Neuronal stem cell (in vitro differentiated cells): ENCODE measurements at regions not wholly inside any gene's neighbourhood (a gene's known extent, or its start where the extent isn't known, plus 50 kb on each side); places are given as distances from the start of the nearest gene placed in this dataset.

Experiments
- DNase-seq: peaks from one replicate; pipeline ENCODE4 v3.0.0-alpha.2; 2013; ENCODE audit warnings: low spot score
- H2AFZ ChIP-seq: one replicate; pipeline ENCODE4 v1.6.1; 2013; ENCODE audit warnings: mild to moderate bottlenecking, low read length, inconsistent platforms
- H2AK5ac ChIP-seq: 2 replicates; pipeline ENCODE4 v1.6.1; 2013; ENCODE audit warnings: low read depth, mild to moderate bottlenecking, inconsistent platforms, low read length, moderate library complexity, mixed read lengths
- H2BK120ac ChIP-seq: 2 replicates; pipeline ENCODE4 v1.6.1; 2013; ENCODE audit warnings: low read depth, mild to moderate bottlenecking, inconsistent platforms, low read length, moderate library complexity, mixed read lengths
- H2BK12ac ChIP-seq: one replicate; pipeline ENCODE4 v1.6.1; 2013; ENCODE audit warnings: low read length, inconsistent platforms
- H2BK15ac ChIP-seq: 2 replicates; pipeline ENCODE4 v1.6.1; 2013; ENCODE audit warnings: mild to moderate bottlenecking, low read length, inconsistent platforms, mixed read lengths
- H2BK5ac ChIP-seq: one replicate; pipeline ENCODE4 v1.6.1; 2013; ENCODE audit warnings: inconsistent platforms, mild to moderate bottlenecking, low read length, moderate library complexity
- H3K14ac ChIP-seq: one replicate; pipeline ENCODE4 v1.6.1; 2013; ENCODE audit warnings: low read length, inconsistent platforms
- H3K18ac ChIP-seq: 2 replicates; pipeline ENCODE4 v1.6.1; 2013; ENCODE audit warnings: low read length, inconsistent platforms
- H3K23ac ChIP-seq: 2 replicates; pipeline ENCODE4 v1.6.1; 2013; ENCODE audit warnings: low read depth, mild to moderate bottlenecking, mixed read lengths, low read length, inconsistent platforms; ENCODE audit not compliant: poor library complexity
- H3K27ac ChIP-seq: replicated peaks from 3 replicates; pipeline ENCODE4 v1.5.1; 2013; ENCODE audit warnings: low read length, inconsistent platforms
- H3K27me3 ChIP-seq, 3 experiments: 2 replicates each; pipeline ENCODE4 v1.6.1; 2013; ENCODE audit warnings: low read length in 3 of 3, mild to moderate bottlenecking in 2 of 3, inconsistent platforms in 1 of 3, low read depth in 1 of 3, mixed read lengths in 1 of 3, moderate library complexity in 1 of 3; ENCODE audit not compliant: control insufficient read depth in 3 of 3, insufficient read depth in 3 of 3
- H3K36me3 ChIP-seq, 2 donors: replicated peaks in 1 of 2; 2 replicates each; pipeline ENCODE4 v1.6.1; 2013; ENCODE audit warnings: low read length in 2 of 2; ENCODE audit not compliant: control insufficient read depth in 2 of 2, insufficient read depth in 2 of 2
- H3K4ac ChIP-seq: 2 replicates; pipeline ENCODE4 v1.6.1; 2013; ENCODE audit warnings: inconsistent platforms, mild to moderate bottlenecking, low read length, moderate library complexity
- H3K4me1 ChIP-seq, 2 donors: 1 replicate in 1 of 2; 2 replicates in 1 of 2; pipeline ENCODE4 v1.6.1; 2013; ENCODE audit warnings: low read length in 2 of 2, low read depth in 1 of 2; ENCODE audit not compliant: control insufficient read depth in 2 of 2, insufficient read depth in 1 of 2
- H3K4me2 ChIP-seq: one replicate; pipeline ENCODE4 v1.6.1; 2013; ENCODE audit warnings: mild to moderate bottlenecking, low read length, inconsistent platforms; ENCODE audit not compliant: insufficient read depth, poor library complexity, severe bottlenecking
- H3K4me3 ChIP-seq, 2 donors: 2 replicates each; pipeline ENCODE4 v1.5.1; 2013; ENCODE audit warnings: low read length in 2 of 2, mild to moderate bottlenecking in 2 of 2, inconsistent platforms in 1 of 2, moderate library complexity in 1 of 2
- H3K79me1 ChIP-seq: one replicate; pipeline ENCODE4 v1.6.1; 2013; ENCODE audit warnings: low read depth, mild to moderate bottlenecking, inconsistent platforms, low read length, moderate library complexity
- H3K9ac ChIP-seq: one replicate; pipeline ENCODE4 v1.6.1; 2013; ENCODE audit warnings: mild to moderate bottlenecking, low read depth, low read length, inconsistent platforms; ENCODE audit not compliant: poor library complexity
- H3K9me3 ChIP-seq, 2 donors: replicated peaks in 1 of 2; 2 replicates each; pipeline versions ENCODE3 to v1.6.1; 2013; ENCODE audit warnings: low read length in 2 of 2, mild to moderate bottlenecking in 2 of 2, inconsistent platforms in 1 of 2, low read depth in 1 of 2, mixed read lengths in 1 of 2, moderate library complexity in 1 of 2; ENCODE audit not compliant: control insufficient read depth in 2 of 2, insufficient read depth in 1 of 2
- H4K8ac ChIP-seq: one replicate; pipeline ENCODE4 v1.6.1; 2013; ENCODE audit warnings: low read depth, mild to moderate bottlenecking, inconsistent platforms, low read length, moderate library complexity
- H4K91ac ChIP-seq: one replicate; pipeline ENCODE4 v1.6.1; 2013; ENCODE audit warnings: low read length, low read depth, mild to moderate bottlenecking, inconsistent platforms; ENCODE audit not compliant: poor library complexity
- WGBS, 2 donors: extraction: QIAGEN DNeasy Blood & Tissue Kit; methylation state at CpG; one replicate each; pipeline ENCODE4 v1.1.7; 2013; ENCODE audit warnings: missing lambda C conversion rate in 2 of 2, mixed read lengths in 1 of 2; ENCODE audit not compliant: insufficient read length in 2 of 2, insufficient replicate concordance in 1 of 2; ENCODE audit errors: extremely low coverage in 2 of 2; 5-methylcytosine and 5-hydroxymethylcytosine counted together

DNA sequence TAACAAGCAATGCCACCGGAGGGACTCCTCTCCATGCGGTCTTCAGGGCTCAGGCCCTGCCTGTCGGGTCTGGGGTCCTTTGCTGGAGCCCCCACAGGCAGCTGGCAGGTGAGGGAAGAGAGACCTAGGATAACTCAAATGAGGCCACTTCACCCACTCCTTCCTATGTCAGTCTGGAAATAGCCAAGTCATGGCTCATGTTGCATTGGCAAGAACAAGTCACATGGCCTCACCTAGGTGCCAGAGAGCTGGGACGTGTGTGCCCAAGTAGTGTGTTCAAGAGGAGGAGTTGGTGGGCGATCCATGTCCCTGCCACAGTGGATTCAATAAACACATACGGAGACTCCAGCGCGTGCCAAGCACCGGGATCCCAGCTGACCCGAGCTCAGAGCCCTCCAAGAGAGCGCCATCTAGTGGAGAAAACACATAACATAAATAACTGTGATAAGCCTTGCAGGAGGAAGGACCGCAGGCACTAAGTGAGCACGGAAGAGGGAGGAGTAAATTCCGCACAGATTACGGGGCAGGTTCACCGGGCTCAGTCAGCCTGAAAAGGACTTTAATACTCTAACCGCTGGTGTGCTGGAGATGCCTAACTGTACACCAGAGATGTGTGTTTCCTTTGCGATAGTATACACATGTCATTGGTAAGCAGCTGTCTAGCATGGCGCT, 580.8 kb downstream of the CCDC171 start:
- Histone ChIP-seq H3K4ac (no peak overlapping the region), H2BK15ac (no peak overlapping the region), H2BK12ac (no peak overlapping the region), H3K79me1 (no peaks in the 10 kb centered on the region), H3K4me1 (peaks cover 0 to 2% of the 10 kb centered on the region in 2 donors), H3K9me3 (peaks cover 0 to 8% of the 10 kb centered on the region in 2 donors), H3K27ac (no peak overlapping the region), H3K4me2 (no peak overlapping the region), H2AK5ac (no peak overlapping the region), H3K23ac (no peak overlapping the region), H2BK120ac (no peak overlapping the region), H4K91ac (no peak overlapping the region), H3K9ac (no peak overlapping the region), H2AFZ (peak overlapping the region; percentile 18), H3K14ac (no peak overlapping the region), H3K27me3 (no peaks in the 10 kb centered on the region), H3K36me3 (no peaks in the 10 kb centered on the region), H2BK5ac (no peak overlapping the region), H3K18ac (no peak overlapping the region), H3K4me3 (no peak overlapping the region), H4K8ac (no peak overlapping the region)
- WGBS, 2 donors, result no CpG with 5 or more reads among the region's 19 CpGs
- DNase-seq, result peak; percentile 62

DNA sequence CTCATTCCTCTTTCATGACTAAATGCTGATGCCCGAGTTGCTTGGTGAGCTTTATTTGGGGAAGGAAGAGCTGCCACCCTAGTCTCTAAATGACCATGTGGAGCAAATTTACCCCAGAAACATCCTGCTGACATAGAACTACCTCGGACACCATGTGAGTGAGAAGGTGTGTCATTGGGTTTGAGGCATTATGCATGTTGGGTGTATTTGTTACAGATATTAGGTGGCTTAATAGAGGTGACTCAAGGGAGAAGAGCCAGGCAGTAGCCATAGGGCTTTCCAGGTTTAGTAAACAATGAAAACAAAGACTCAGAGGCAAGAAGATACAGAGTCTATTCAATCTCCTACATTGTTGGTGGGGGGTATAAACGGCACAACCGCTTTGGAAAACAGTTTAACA, 581.5 kb downstream of the CCDC171 start:
- H3K4me3 ChIP-seq, result no peak overlapping the region
- H3K9ac ChIP-seq, result no peak overlapping the region
- H3K14ac ChIP-seq, result no peak overlapping the region
- H2BK120ac ChIP-seq, result no peak overlapping the region
- H4K91ac ChIP-seq, result no peak overlapping the region
- H3K27ac ChIP-seq, result no peak overlapping the region
- no CpG with 5 or more reads among the region's 4 CpGs for WGBS, 2 donors
- H4K8ac ChIP-seq, result no peak overlapping the region
- peaks cover 0 to 4% of the 10 kb centered on the region in 2 donors for H3K9me3 ChIP-seq
- H3K4ac ChIP-seq, result no peak overlapping the region
- no peaks in the 10 kb centered on the region for H3K79me1 ChIP-seq
- H2BK15ac ChIP-seq, result no peak overlapping the region
- no peaks in the 10 kb centered on the region for H3K27me3 ChIP-seq
- H3K36me3 ChIP-seq, result no peaks in the 10 kb centered on the region
- H2BK5ac ChIP-seq, result no peak overlapping the region
- H2AFZ ChIP-seq, result no peak overlapping the region
- no peak overlapping the region for H3K18ac ChIP-seq
- H3K4me1 ChIP-seq, result peaks cover 0 to 2% of the 10 kb centered on the region in 2 donors
- DNase-seq, result no peak
- H2BK12ac ChIP-seq, result no peak overlapping the region
- no peak overlapping the region for H3K23ac ChIP-seq
- H2AK5ac ChIP-seq, result no peak overlapping the region
- H3K4me2 ChIP-seq, result no peak overlapping the region

DNA sequence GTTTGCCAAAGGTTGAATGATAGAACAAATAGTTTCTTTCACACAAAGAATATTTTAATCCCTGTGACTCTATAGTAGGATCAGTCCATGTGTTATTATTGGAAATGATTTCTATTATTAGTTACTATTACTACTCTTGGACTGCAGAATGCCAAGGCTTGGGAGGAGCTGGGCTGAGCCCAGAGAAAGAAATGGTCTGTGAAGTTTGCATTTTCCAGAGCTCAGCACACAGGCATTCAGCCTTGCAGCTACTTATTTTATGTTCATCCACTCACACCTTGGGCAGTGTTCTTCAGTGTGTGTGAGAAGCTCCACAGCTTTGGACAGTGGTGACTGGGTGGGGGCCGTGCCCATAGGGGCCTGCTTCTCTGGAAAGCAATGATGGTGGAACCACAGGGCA, 583.1 kb downstream of the CCDC171 start:
- H3K9ac ChIP-seq, result no peak overlapping the region
- no peak overlapping the region for H2BK15ac ChIP-seq
- H3K4me1 ChIP-seq, result peaks cover 0 to 2% of the 10 kb centered on the region in 2 donors
- no peak overlapping the region for H3K4me2 ChIP-seq
- no peaks in the 10 kb centered on the region for H3K79me1 ChIP-seq
- no peak overlapping the region for H2AFZ ChIP-seq
- H3K9me3 ChIP-seq, result no peaks in the 10 kb centered on the region
- H4K91ac ChIP-seq, result no peak overlapping the region
- no peak overlapping the region for H3K23ac ChIP-seq
- H3K4me3 ChIP-seq, result no peak overlapping the region
- H2BK5ac ChIP-seq, result no peak overlapping the region
- no peak overlapping the region for H3K4ac ChIP-seq
- no peak for DNase-seq
- no peak overlapping the region for H2BK12ac ChIP-seq
- WGBS, 2 donors, result no CpG with 5 or more reads among the region's 1 CpG
- H3K18ac ChIP-seq, result no peak overlapping the region
- H3K14ac ChIP-seq, result no peak overlapping the region
- no peak overlapping the region for H3K27ac ChIP-seq
- no peaks in the 10 kb centered on the region for H3K27me3 ChIP-seq
- H4K8ac ChIP-seq, result no peak overlapping the region
- H3K36me3 ChIP-seq, result no peaks in the 10 kb centered on the region
- H2BK120ac ChIP-seq, result no peak overlapping the region
- no peak overlapping the region for H2AK5ac ChIP-seq

DNA sequence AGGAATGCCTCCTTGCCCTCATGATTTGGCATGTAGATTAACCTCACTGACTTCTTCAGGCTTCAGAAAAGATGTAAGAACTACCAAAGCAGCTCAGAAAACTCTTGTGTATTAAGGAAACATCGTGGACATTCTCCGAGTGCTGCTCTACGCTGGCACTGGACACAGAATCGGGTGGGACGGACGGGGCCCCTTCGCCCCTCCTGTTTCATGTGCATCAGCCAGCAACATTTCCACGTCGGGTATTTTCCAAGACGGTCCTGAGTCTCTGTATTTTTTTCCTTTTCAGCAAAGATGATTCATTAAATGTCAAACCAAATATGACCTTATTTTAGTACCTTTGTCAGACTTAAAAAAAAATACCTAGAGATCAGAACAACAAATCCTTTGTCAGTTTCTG, 583.6 kb downstream of the CCDC171 start:
- WGBS, 2 donors, result no CpG with 5 or more reads among the region's 10 CpGs
- H2AFZ ChIP-seq, result no peak overlapping the region
- no peak overlapping the region for H2BK15ac ChIP-seq
- H3K14ac ChIP-seq, result no peak overlapping the region
- no peak overlapping the region for H2BK120ac ChIP-seq
- H3K4me2 ChIP-seq, result no peak overlapping the region
- no peak overlapping the region for H2AK5ac ChIP-seq
- no peaks in the 10 kb centered on the region for H3K79me1 ChIP-seq
- no peak overlapping the region for H2BK5ac ChIP-seq
- H2BK12ac ChIP-seq, result no peak overlapping the region
- H4K91ac ChIP-seq, result no peak overlapping the region
- no peak overlapping the region for H3K23ac ChIP-seq
- no peak overlapping the region for H3K9ac ChIP-seq
- peaks cover 0 to 2% of the 10 kb centered on the region in 2 donors for H3K4me1 ChIP-seq
- no peaks in the 10 kb centered on the region for H3K27me3 ChIP-seq
- H3K27ac ChIP-seq, result no peak overlapping the region
- H3K4ac ChIP-seq, result no peak overlapping the region
- no peak overlapping the region for H3K18ac ChIP-seq
- H3K9me3 ChIP-seq, result no peaks in the 10 kb centered on the region
- H3K4me3 ChIP-seq, result no peak overlapping the region
- DNase-seq, result no peak
- no peak overlapping the region for H4K8ac ChIP-seq
- no peaks in the 10 kb centered on the region for H3K36me3 ChIP-seq
